WERI-Rb-1 (cell line): ENCODE measurements at regions not wholly inside any gene's neighbourhood (a gene's known extent, or its start where the extent isn't known, plus 50 kb on each side); places are given as distances from the start of the nearest gene placed in this dataset.

Experiments used
- DNase-seq: peaks from one replicate; pipeline ENCODE4 v3.0.0-alpha.2; 2020
- H3K27ac ChIP-seq: fragments of 250-450 bp; sonication (Bioruptor Pico); 2 replicates; pipeline ENCODE4 v1.5.1; 2020; ENCODE audit warnings: mild to moderate bottlenecking, moderate library complexity
- H3K27me3 ChIP-seq: fragments of 250-450 bp; sonication (Bioruptor Pico); 2 replicates; pipeline ENCODE4 v1.5.1; 2021; ENCODE audit warnings: mild to moderate bottlenecking, low read depth, moderate library complexity; ENCODE audit not compliant: insufficient read depth, severe bottlenecking
- H3K36me3 ChIP-seq: fragments of 250-450 bp; sonication (Bioruptor Pico); 2 replicates; pipeline ENCODE4 v1.5.1; 2020; ENCODE audit warnings: mild to moderate bottlenecking, moderate library complexity
- H3K4me3 ChIP-seq: 2 replicates; pipeline ENCODE4 v1.5.1; 2011; ENCODE audit warnings: low read depth, mild to moderate bottlenecking, control low read depth, low read length
- H3K9me3 ChIP-seq: fragments of 250-450 bp; sonication (Bioruptor Pico); 2 replicates; pipeline ENCODE4 v1.5.1; 2021; ENCODE audit warnings: mild to moderate bottlenecking, moderate library complexity; ENCODE audit not compliant: severe bottlenecking
- CTCF ChIP-seq: IDR thresholded peaks from 2 replicates; pipeline ENCODE4 v1.5.1; 2011; ENCODE audit warnings: low read depth, mild to moderate bottlenecking, control low read depth, inconsistent platforms, low read length

- no peak for DNase-seq
- Histone ChIP-seq H3K27ac (no peak overlapping the region), H3K9me3 (peaks cover 11% of the 10 kb centered on the region), H3K36me3 (no peaks in the 10 kb centered on the region), H3K4me3 (no peak overlapping the region), H3K27me3 (no peaks in the 10 kb centered on the region)
- no peak for TF ChIP-seq CTCF
Observed at GRCh38 chr22:22983816-22984215, 86.5 kb upstream of the GNAZ start.

GRCh38 chr22:22984967-22985366 lies 85.4 kb upstream of the GNAZ start:
- Histone ChIP-seq H3K36me3 (no peaks in the 10 kb centered on the region), H3K4me3 (no peak overlapping the region), H3K27me3 (no peaks in the 10 kb centered on the region), H3K9me3 (peaks cover 8% of the 10 kb centered on the region), H3K27ac (no peak overlapping the region)
- DNase-seq, result no peak
- no peak for TF ChIP-seq CTCF

- Histone ChIP-seq H3K36me3 (no peaks in the 10 kb centered on the region), H3K27me3 (no peaks in the 10 kb centered on the region), H3K4me3 (no peak overlapping the region), H3K9me3 (peaks cover 6% of the 10 kb centered on the region), H3K27ac (no peak overlapping the region)
- DNase-seq, result no peak
- no peak for TF ChIP-seq CTCF
Observed at GRCh38 chr22:22986008-22986407, 84.3 kb upstream of the GNAZ start.

- no peak for TF ChIP-seq CTCF
- no peak overlapping the region for H3K4me3 ChIP-seq
- H3K27me3 ChIP-seq, result no peaks in the 10 kb centered on the region
- no peak for DNase-seq
- no peak overlapping the region for H3K27ac ChIP-seq
- H3K36me3 ChIP-seq, result no peaks in the 10 kb centered on the region
- H3K9me3 ChIP-seq, result peaks cover 4% of the 10 kb centered on the region
Observed at GRCh38 chr22:22986640-22987039, 83.7 kb upstream of the GNAZ start.

GRCh38 chr22:22988150-22988549 lies 82.2 kb upstream of the GNAZ start:
- Histone ChIP-seq H3K36me3 (no peaks in the 10 kb centered on the region), H3K4me3 (no peak overlapping the region), H3K9me3 (no peaks in the 10 kb centered on the region), H3K27me3 (no peaks in the 10 kb centered on the region), H3K27ac (no peak overlapping the region)
- no peak for TF ChIP-seq CTCF
- no peak for DNase-seq

GRCh38 chr22:22988785-22989184 lies 81.5 kb upstream of the GNAZ start:
- TF ChIP-seq CTCF, result no peak
- Histone ChIP-seq H3K36me3 (no peaks in the 10 kb centered on the region), H3K27ac (no peak overlapping the region), H3K9me3 (no peaks in the 10 kb centered on the region), H3K4me3 (no peak overlapping the region), H3K27me3 (no peaks in the 10 kb centered on the region)
- no peak for DNase-seq
